ENCODE measurements at regions not wholly inside any gene's neighbourhood (a gene's known extent, or its start where the extent isn't known, plus 50 kb on each side); places are given as distances from the start of the nearest gene placed in this dataset.
"Not testable (repeated sequence)": the region's sequence is repeated elsewhere in the genome, so short reads cannot be mapped to it uniquely, and the experiment has no call there.

- Histone ChIP-seq H3K4me3 (no peak overlapping the region), H3K9me3 (no peaks in the 10 kb centered on the region), H3K27me3 (no peaks in the 10 kb centered on the region), H3K4me1 (no peaks in the 10 kb centered on the region), H3K27ac (no peak overlapping the region), H3K36me3 (no peaks in the 10 kb centered on the region)
- DNase-seq (no peak), ATAC-seq (no peak)
- no peak for TF ChIP-seq CTCF (IDR thresholded peaks at IDR 0.05)
- intact Hi-C loops (cut with DNase I): no loop called here
Observed at GRCh38 chr10:3636356-3637181, 148.4 kb downstream of the KLF6 start.

- Histone ChIP-seq H3K36me3 (no peaks in the 10 kb centered on the region), H3K4me1 (no peaks in the 10 kb centered on the region), H3K9me3 (no peaks in the 10 kb centered on the region), H3K27me3 (no peaks in the 10 kb centered on the region), H3K4me3 (no peak overlapping the region), H3K27ac (no peak overlapping the region)
- no peak for TF ChIP-seq CTCF (IDR thresholded peaks at IDR 0.05)
- intact Hi-C loops (cut with DNase I): no loop called here
- ATAC-seq (no peak), DNase-seq (no peak)
Observed at GRCh38 chr10:3635697-3636096, 149.3 kb downstream of the KLF6 start.

GRCh38 chr10:3635211-3635671, 149.8 kb downstream of the KLF6 start:
- Histone ChIP-seq H3K9me3 (no peaks in the 10 kb centered on the region), H3K36me3 (no peaks in the 10 kb centered on the region), H3K27me3 (no peaks in the 10 kb centered on the region), H3K4me3 (no peak overlapping the region), H3K4me1 (no peaks in the 10 kb centered on the region), H3K27ac (no peak overlapping the region)
- ATAC-seq (no peak), DNase-seq (no peak)
- intact Hi-C loops (cut with DNase I): no loop called here
- TF ChIP-seq CTCF (IDR thresholded peaks at IDR 0.05): no peak

- ATAC-seq; intact Hi-C loops (cut with DNase I); H3K9me3 ChIP-seq; H3K27me3 ChIP-seq; H3K4me1 ChIP-seq; H3K36me3 ChIP-seq; H3K4me3 ChIP-seq; DNase-seq; H3K27ac ChIP-seq: not testable (repeated sequence)
Observed at GRCh38 chr10:3634646-3635045, 150.4 kb downstream of the KLF6 start.

- Histone ChIP-seq H3K4me1 (no peaks in the 10 kb centered on the region), H3K4me3 (no peak overlapping the region), H3K9me3 (no peaks in the 10 kb centered on the region), H3K36me3 (no peaks in the 10 kb centered on the region), H3K27ac (no peak overlapping the region), H3K27me3 (no peaks in the 10 kb centered on the region)
- TF ChIP-seq CTCF (IDR thresholded peaks at IDR 0.05): no peak
- ATAC-seq: no peak
- DNase-seq: no peak
- intact Hi-C loops (cut with DNase I): no loop called here
Observed at GRCh38 chr10:3631701-3632330, 153.2 kb downstream of the KLF6 start.
